ENCODE measurements at regions not wholly inside any gene's neighbourhood (a gene's known extent, or its start where the extent isn't known, plus 50 kb on each side); places are given as distances from the start of the nearest gene placed in this dataset.

- no peak for TF ChIP-seq POLR2AphosphoS5 (IDR thresholded peaks at IDR 0.05; ENCODE audit: low read depth, low read length)
- no peak for TF ChIP-seq POLR2A (IDR thresholded peaks at IDR 0.05; ENCODE audit: low read depth, low read length)
Observed at GRCh38 chr2:150357770-150358467, 129.5 kb downstream of the RND3 start.
